Osteocyte (in vitro differentiated cells): ENCODE measurements at regions not wholly inside any gene's neighbourhood (a gene's known extent, or its start where the extent isn't known, plus 50 kb on each side); places are given as distances from the start of the nearest gene placed in this dataset.

Source experiments
- DNase-seq: peaks from one replicate; pipeline ENCODE4 v3.0.0; 2021; ENCODE audit warnings: mixed read lengths; ENCODE audit not compliant: unreplicated experiment; ENCODE audit errors: extremely low spot score
- H3K27ac Mint-ChIP-seq: one replicate; pipeline ENCODE4 v1.8.0; 2021; ENCODE audit warnings: mild to moderate bottlenecking, mixed read lengths; ENCODE audit not compliant: unreplicated experiment
- H3K27me3 Mint-ChIP-seq: one replicate; pipeline ENCODE4 v1.8.0; 2021; ENCODE audit warnings: mixed read lengths; ENCODE audit not compliant: unreplicated experiment
- H3K36me3 Mint-ChIP-seq: one replicate; pipeline ENCODE4 v1.8.0; 2021; ENCODE audit warnings: mixed read lengths; ENCODE audit not compliant: unreplicated experiment
- H3K4me1 Mint-ChIP-seq: one replicate; pipeline ENCODE4 v1.8.0; 2021; ENCODE audit warnings: mixed read lengths; ENCODE audit not compliant: unreplicated experiment
- H3K4me3 Mint-ChIP-seq: one replicate; pipeline ENCODE4 v1.8.0; 2021; ENCODE audit warnings: mild to moderate bottlenecking, moderate library complexity, mixed read lengths; ENCODE audit not compliant: unreplicated experiment
- H3K9me3 Mint-ChIP-seq: one replicate; pipeline ENCODE4 v1.8.0; 2021; ENCODE audit warnings: mixed read lengths; ENCODE audit not compliant: unreplicated experiment
- CTCF ChIP-seq: fragments of 200-600 bp; sonication (generic); IDR thresholded peaks from 2 replicates; pipeline ENCODE4 v1.5.0; 2021; ENCODE audit warnings: antibody characterized with exemption, mild to moderate bottlenecking, moderate library complexity

GRCh38 chr5:124648902-124649467 lies 97.5 kb downstream of the ZNF608 start:
- Mint-ChIP-seq H3K36me3 (peaks cover 37% of the 10 kb centered on the region), H3K27ac (peak overlapping the region; percentile 83), H3K4me3 (no peak overlapping the region), H3K4me1 (peaks cover 4% of the 10 kb centered on the region), H3K27me3 (no peaks in the 10 kb centered on the region), H3K9me3 (no peaks in the 10 kb centered on the region)
- no peak for DNase-seq
- no peak for TF ChIP-seq CTCF

GRCh38 chr5:124647352-124647751 lies 99.1 kb downstream of the ZNF608 start:
- H3K4me3 Mint-ChIP-seq = no peak overlapping the region

GRCh38 chr5:124645396-124645795 lies 101.0 kb downstream of the ZNF608 start:
- peaks cover 69% of the 10 kb centered on the region for H3K36me3 Mint-ChIP-seq
- H3K27me3 Mint-ChIP-seq = no peaks in the 10 kb centered on the region

More at GRCh38 chr5:124647352-124647751, 99.1 kb downstream of the ZNF608 start:
- Mint-ChIP-seq H3K9me3 (no peaks in the 10 kb centered on the region), H3K27me3 (no peaks in the 10 kb centered on the region), H3K27ac (peak overlapping the region; percentile 13), H3K36me3 (peaks cover 51% of the 10 kb centered on the region), H3K4me1 (peaks cover 4% of the 10 kb centered on the region)
- TF ChIP-seq CTCF = no peak
- no peak for DNase-seq

GRCh38 chr5:124644582-124644981 lies 101.9 kb downstream of the ZNF608 start:
- no peaks in the 10 kb centered on the region for H3K27me3 Mint-ChIP-seq
- no peaks in the 10 kb centered on the region for H3K9me3 Mint-ChIP-seq
- no peak for TF ChIP-seq CTCF
- no peak overlapping the region for H3K27ac Mint-ChIP-seq
- peaks cover 75% of the 10 kb centered on the region for H3K36me3 Mint-ChIP-seq
- H3K4me1 Mint-ChIP-seq = peaks cover 23% of the 10 kb centered on the region
- no peak for DNase-seq
- H3K4me3 Mint-ChIP-seq = no peak overlapping the region

More at GRCh38 chr5:124645396-124645795, 101.0 kb downstream of the ZNF608 start:
- no peak overlapping the region for H3K27ac Mint-ChIP-seq
- no peak overlapping the region for H3K4me3 Mint-ChIP-seq
- H3K9me3 Mint-ChIP-seq = no peaks in the 10 kb centered on the region
- TF ChIP-seq CTCF = no peak
- no peak for DNase-seq
- H3K4me1 Mint-ChIP-seq = peaks cover 17% of the 10 kb centered on the region

GRCh38 chr5:124644138-124644537 lies 102.3 kb downstream of the ZNF608 start:
- Mint-ChIP-seq H3K4me1 (peaks cover 28% of the 10 kb centered on the region), H3K27me3 (no peaks in the 10 kb centered on the region), H3K27ac (no peak overlapping the region), H3K4me3 (no peak overlapping the region), H3K9me3 (no peaks in the 10 kb centered on the region), H3K36me3 (peaks cover 79% of the 10 kb centered on the region)
- TF ChIP-seq CTCF = no peak
- no peak for DNase-seq
